Testis (tissue), 2 donors: ENCODE measurements at regions not wholly inside any gene's neighbourhood (a gene's known extent, or its start where the extent isn't known, plus 50 kb on each side); places are given as distances from the start of the nearest gene placed in this dataset.

Source experiments
- CTCF ChIP-seq, 3 experiments: fragments of 450-650 bp in 2 of 3; fragments of 200-600 bp in 1 of 3; sonication (generic) in 1 of 3; IDR thresholded peaks; one replicate each; pipeline ENCODE4 v1.5.1; 2016 to 2019; ENCODE audit warnings: antibody characterized with exemption in 3 of 3, mild to moderate bottlenecking in 2 of 3, moderate library complexity in 1 of 3
- POLR2A ChIP-seq: fragments of 450-650 bp; IDR thresholded peaks from one replicate; pipeline ENCODE4 v1.6.1; 2017; ENCODE audit warnings: antibody characterized with exemption, mild to moderate bottlenecking, moderate library complexity

- TF ChIP-seq CTCF (IDR thresholded peaks at IDR 0.05) (no peak), POLR2A (no peak)
These were observed 424.0 kb downstream of the SH3GL2 start for GRCh38 chr9:18002718-18003438.
